ENCODE measurements at regions not wholly inside any gene's neighbourhood (a gene's known extent, or its start where the extent isn't known, plus 50 kb on each side); places are given as distances from the start of the nearest gene placed in this dataset.

GRCh38 chr6:167497428-167498056 is 172.7 kb downstream of the TTLL2 start (continued):
- TF ChIP-seq ZNF773 (CRISPR knock-in tag; IDR thresholded peaks at IDR 0.05; ENCODE audit: borderline replicate concordance) (no peak), ZNF781 (CRISPR knock-in tag; IDR thresholded peaks at IDR 0.05; ENCODE audit: borderline replicate concordance, not compliant biosample characterization) (no peak), LRRFIP1 (CRISPR knock-in tag; conservative IDR thresholded peaks at IDR 0.05) (no peak), NCOR1 (IDR thresholded peaks at IDR 0.05; ENCODE audit: borderline replicate concordance, low read length) (no peak; the same call in 1 of the 2 replicates), ZNF326 (CRISPR knock-in tag; IDR thresholded peaks at IDR 0.05; ENCODE audit: borderline replicate concordance) (no peak), NFE2 (CRISPR knock-in tag; IDR thresholded peaks at IDR 0.05) (no peak), ATF1 (CRISPR knock-in tag; IDR thresholded peaks at IDR 0.05) (no peak), PCBP2 (optimal IDR thresholded peaks at IDR 0.05; ENCODE audit: low read depth, low read length, poor library complexity, severe bottlenecking) (no peak), SP140L (CRISPR knock-in tag; IDR thresholded peaks at IDR 0.05; ENCODE audit: borderline replicate concordance) (no peak), RFX3 (CRISPR knock-in tag; IDR thresholded peaks at IDR 0.05) (no peak), NCOA5 (CRISPR knock-in tag; IDR thresholded peaks at IDR 0.05) (no peak), MLXIP (CRISPR knock-in tag; IDR thresholded peaks at IDR 0.05; ENCODE audit: borderline replicate concordance) (no peak), ZNF775 (CRISPR knock-in tag; IDR thresholded peaks at IDR 0.05; ENCODE audit: borderline replicate concordance) (no peak), SETDB1 (CRISPR knock-in tag; IDR thresholded peaks at IDR 0.05; ENCODE audit: borderline replicate concordance) (no peak), KAT2B (IDR thresholded peaks at IDR 0.05; ENCODE audit: borderline replicate concordance, low read depth, low read length) (no peak), MBNL3 (CRISPR knock-in tag; conservative IDR thresholded peaks at IDR 0.05) (no peak), ZNF567 (CRISPR knock-in tag; IDR thresholded peaks at IDR 0.05; ENCODE audit: borderline replicate concordance) (no peak), GTF3A (CRISPR knock-in tag; conservative IDR thresholded peaks at IDR 0.05) (no peak), ZBTB26 (CRISPR knock-in tag; IDR thresholded peaks at IDR 0.05; ENCODE audit: borderline replicate concordance) (no peak)
